ENCODE measurements at regions not wholly inside any gene's neighbourhood (a gene's known extent, or its start where the extent isn't known, plus 50 kb on each side); places are given as distances from the start of the nearest gene placed in this dataset.

GRCh38 chr18:47458483-47458882, 207.0 kb upstream of the SKOR2 start:
- TF ChIP-seq CTCF (IDR thresholded peaks at IDR 0.05; ENCODE audit: insufficient read depth, low read depth, low read length) (no peak), EZH2 (IDR thresholded peaks at IDR 0.05; ENCODE audit: insufficient read depth, low read length) (no peak)

Measured in astrocyte (in vitro differentiated cells and primary cell).